ENCODE measurements at regions not wholly inside any gene's neighbourhood (a gene's known extent, or its start where the extent isn't known, plus 50 kb on each side); places are given as distances from the start of the nearest gene placed in this dataset.
"Not testable (repeated sequence)": the region's sequence is repeated elsewhere in the genome, so short reads cannot be mapped to it uniquely, and the experiment has no call there.

GRCh38 chr9:31868830-31869229, 515.6 kb upstream of the ACO1 start:
- DNase-seq (ENCODE audit: low read depth in 2 of 2) = no peak

GRCh38 chr9:31870276-31870675, 514.2 kb upstream of the ACO1 start:
- DNase-seq (ENCODE audit: low read depth in 2 of 2) = no peak

- DNase-seq (ENCODE audit: low read depth in 2 of 2) = no peak
These were observed 510.7 kb upstream of the ACO1 start for GRCh38 chr9:31873722-31874121.

GRCh38 chr9:31894008-31894407, 490.4 kb upstream of the ACO1 start:
- DNase-seq (ENCODE audit: low read depth in 2 of 2) = no peak

GRCh38 chr9:31908158-31908890, 476.1 kb upstream of the ACO1 start:
- DNase-seq (ENCODE audit: low read depth in 2 of 2) = no peak

- no peak for DNase-seq (ENCODE audit: low read depth in 2 of 2)
These were observed 475.5 kb upstream of the ACO1 start for GRCh38 chr9:31908891-31909480.

- DNase-seq (ENCODE audit: low read depth in 2 of 2) = no peak
These were observed 471.8 kb upstream of the ACO1 start for GRCh38 chr9:31912636-31913035.

- no peak for DNase-seq (ENCODE audit: low read depth in 2 of 2)
These were observed 467.7 kb upstream of the ACO1 start for GRCh38 chr9:31916591-31917241.

- DNase-seq (ENCODE audit: low read depth in 2 of 2) = not testable (repeated sequence)
These were observed 446.7 kb upstream of the ACO1 start for GRCh38 chr9:31937737-31938136.

- DNase-seq (ENCODE audit: low read depth in 2 of 2) = no peak
These were observed 433.7 kb upstream of the ACO1 start for GRCh38 chr9:31950756-31951155.

GRCh38 chr9:31958572-31958971, 425.9 kb upstream of the ACO1 start:
- no peak for DNase-seq (ENCODE audit: low read depth in 2 of 2)

- no peak for DNase-seq (ENCODE audit: low read depth in 2 of 2)
These were observed 414.9 kb upstream of the ACO1 start for GRCh38 chr9:31969552-31969951.

- no peak for DNase-seq (ENCODE audit: low read depth in 2 of 2)
These were observed 400.5 kb upstream of the ACO1 start for GRCh38 chr9:31983895-31984294.

GRCh38 chr9:31996331-31996730, 388.1 kb upstream of the ACO1 start:
- DNase-seq (ENCODE audit: low read depth in 2 of 2) = no peak

GRCh38 chr9:32004431-32005076, 379.9 kb upstream of the ACO1 start:
- DNase-seq (ENCODE audit: low read depth in 2 of 2) = no peak

GRCh38 chr9:32010322-32010721, 374.1 kb upstream of the ACO1 start:
- DNase-seq (ENCODE audit: low read depth in 2 of 2) = no peak

GRCh38 chr9:32011049-32011448, 373.4 kb upstream of the ACO1 start:
- DNase-seq (ENCODE audit: low read depth in 2 of 2) = no peak

GRCh38 chr9:32015795-32016194, 368.6 kb upstream of the ACO1 start:
- no peak for DNase-seq (ENCODE audit: low read depth in 2 of 2)

GRCh38 chr9:32045513-32045912, 338.9 kb upstream of the ACO1 start:
- DNase-seq (ENCODE audit: low read depth in 2 of 2) = no peak

GRCh38 chr9:32067261-32067660, 317.2 kb upstream of the ACO1 start:
- no peak for DNase-seq (ENCODE audit: low read depth in 2 of 2)

- no peak for DNase-seq (ENCODE audit: low read depth in 2 of 2)
These were observed 315.2 kb upstream of the ACO1 start for GRCh38 chr9:32069169-32069813.

- no peak for DNase-seq (ENCODE audit: low read depth in 2 of 2)
These were observed 314.5 kb upstream of the ACO1 start for GRCh38 chr9:32069969-32070368.

All from stimulated activated CD4-positive, alpha-beta T cell treated with anti-CD3 and anti-CD28 coated beads, Interleukin-15, amount 100 ng/mL, for 48 hours (primary cell).